Islet of Langerhans (tissue), 1 donor: ENCODE measurements at regions not wholly inside any gene's neighbourhood (a gene's known extent, or its start where the extent isn't known, plus 50 kb on each side); places are given as distances from the start of the nearest gene placed in this dataset.
A peak's percentile ranks its signal among the peaks of the same experiment; 100 is the strongest.

Source experiments
- FAIRE-seq: peaks from one replicate; lab custom pipeline; 2011; peaks lifted over from hg19 to GRCh38; lab: Jason Lieb, UNC

- FAIRE-seq = no peak
Measured at GRCh38 chr2:181252262-181253148, 204.7 kb upstream of the ITGA4 start.

GRCh38 chr2:181253438-181253837 lies 203.7 kb upstream of the ITGA4 start:
- FAIRE-seq = no peak

DNA sequence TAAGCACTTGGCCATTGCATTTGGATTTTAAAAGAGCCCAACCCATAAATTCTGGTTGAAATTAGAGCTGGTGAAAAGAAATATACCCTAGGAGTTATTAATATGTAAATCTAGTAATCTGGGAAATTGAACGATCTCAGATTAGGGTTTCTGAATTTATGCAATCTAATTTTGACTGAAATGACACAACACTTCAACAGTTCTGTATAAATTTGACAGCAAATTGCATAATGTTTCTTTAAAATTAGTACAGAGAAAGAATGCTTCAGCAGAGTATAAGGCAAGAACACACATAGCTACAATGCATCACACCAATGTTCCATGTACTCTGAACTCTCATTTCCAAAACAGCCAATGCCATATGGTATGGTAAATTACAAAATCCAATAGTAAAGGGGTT lies 201.5 kb upstream of the ITGA4 start:
- no peak for FAIRE-seq

GRCh38 chr2:181258720-181259119 lies 198.5 kb upstream of the ITGA4 start:
- FAIRE-seq = no peak

DNA sequence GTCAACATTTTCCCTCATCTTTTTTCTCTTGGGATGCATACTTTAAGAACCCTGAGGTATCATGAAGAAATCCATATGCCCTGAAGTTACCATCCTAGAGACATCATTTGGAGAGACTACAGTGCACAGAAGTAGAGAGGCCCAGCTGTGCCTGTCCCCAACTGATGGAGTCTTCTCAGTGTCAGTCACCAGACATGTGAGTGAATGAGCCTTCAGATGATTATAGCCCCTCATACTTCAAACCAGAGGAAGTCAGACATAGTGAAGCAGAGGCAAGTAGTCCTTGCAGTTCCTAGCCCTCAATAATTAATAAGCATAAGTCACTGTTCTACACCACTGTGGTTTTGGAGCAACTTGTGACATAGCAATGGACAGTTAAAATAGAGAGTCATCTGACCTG lies 194.4 kb upstream of the ITGA4 start:
- FAIRE-seq = no peak

- FAIRE-seq = no peak
Measured at GRCh38 chr2:181264001-181264400, 193.2 kb upstream of the ITGA4 start.

DNA sequence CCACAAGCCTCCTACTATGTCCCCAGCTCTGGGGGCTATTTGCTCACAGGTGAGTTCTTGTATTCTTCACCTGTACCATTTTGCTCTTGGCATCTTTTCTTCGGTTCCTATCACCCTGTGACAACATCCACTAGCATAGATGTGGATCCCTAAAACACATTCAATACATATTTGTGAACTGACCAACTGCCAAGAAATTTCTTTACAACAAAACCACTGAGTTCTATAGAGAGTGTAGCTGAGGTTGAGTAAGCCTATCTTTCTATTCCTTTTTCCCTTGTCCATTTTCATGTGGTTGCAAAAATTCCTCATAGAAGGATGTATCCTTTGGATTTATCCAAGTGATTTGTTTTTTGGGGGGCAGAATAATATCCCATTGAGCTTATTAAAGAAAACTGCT lies 192.7 kb upstream of the ITGA4 start:
- FAIRE-seq = no peak

- no peak for FAIRE-seq
Measured at GRCh38 chr2:181266614-181267013, 190.6 kb upstream of the ITGA4 start.

- FAIRE-seq = no peak
Measured at GRCh38 chr2:181268174-181268867, 188.9 kb upstream of the ITGA4 start.

DNA sequence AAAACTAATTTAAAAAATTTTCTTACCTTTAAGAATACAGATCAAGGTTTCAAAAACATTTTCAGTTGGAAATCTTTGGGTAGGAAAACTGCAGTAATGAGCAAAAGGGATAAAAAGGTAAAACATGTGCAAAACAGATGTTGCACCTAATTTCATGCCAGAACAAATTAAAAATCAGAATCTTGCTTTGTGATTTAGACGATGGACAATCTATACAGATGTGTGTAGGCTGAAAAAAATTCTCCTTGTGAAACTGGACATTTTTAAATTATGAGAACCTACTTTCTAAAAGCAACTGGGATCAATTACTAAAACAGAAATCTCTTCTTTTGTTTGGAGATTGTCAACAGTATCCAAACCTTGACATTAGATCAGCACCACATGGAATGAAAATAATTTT lies 183.2 kb upstream of the ITGA4 start:
- no peak for FAIRE-seq

DNA sequence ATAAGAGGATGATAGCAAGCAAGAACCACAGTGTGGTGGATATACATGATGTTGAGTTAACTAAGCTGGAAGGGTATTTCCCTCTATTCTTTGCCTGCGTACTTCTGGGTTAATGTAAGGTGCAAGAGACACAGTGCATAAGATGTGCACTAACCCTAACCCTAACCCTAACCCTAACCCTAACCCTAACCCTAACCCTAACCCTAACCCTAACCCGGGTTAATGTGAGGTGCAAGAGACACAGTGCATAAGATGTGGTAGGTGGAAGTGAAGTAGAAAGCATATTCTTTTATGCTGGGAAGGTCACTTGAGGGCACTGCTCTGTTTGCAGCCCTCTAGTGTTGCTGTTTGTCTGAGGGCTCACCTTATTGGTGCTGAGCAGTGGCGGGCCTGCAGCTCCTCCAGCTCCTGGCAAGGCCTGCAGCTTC lies 181.5 kb upstream of the ITGA4 start:
- FAIRE-seq = no peak

DNA sequence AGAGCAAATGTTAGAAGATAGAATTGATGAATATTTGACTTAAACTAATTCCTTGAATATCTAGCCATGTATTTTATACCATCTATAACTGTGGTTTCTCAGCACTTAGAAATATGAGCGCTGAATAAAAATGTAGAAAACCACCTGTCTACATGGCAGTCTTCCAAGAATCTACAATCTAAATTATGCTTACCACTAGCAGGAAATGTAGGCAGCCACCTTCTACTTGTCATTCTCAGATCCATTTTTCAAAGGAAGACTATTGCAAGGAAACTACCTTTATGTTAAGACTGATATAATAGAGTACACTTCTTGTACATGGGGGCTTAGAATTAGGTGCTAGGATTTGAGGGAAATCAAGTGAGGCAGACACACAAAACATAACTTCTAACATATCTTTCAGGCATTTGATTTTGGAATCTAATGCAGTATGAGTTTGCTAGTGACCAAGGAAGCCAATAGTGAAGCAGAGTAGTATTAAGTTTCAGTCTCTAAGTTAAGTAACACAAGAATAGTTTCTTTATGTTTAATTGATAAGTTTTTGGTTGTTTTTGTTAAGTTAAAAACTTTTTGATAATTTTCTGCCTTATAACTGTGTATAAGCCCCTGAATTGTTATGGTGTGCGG lies 175.9 kb upstream of the ITGA4 start:
- FAIRE-seq = peak; percentile 30

DNA sequence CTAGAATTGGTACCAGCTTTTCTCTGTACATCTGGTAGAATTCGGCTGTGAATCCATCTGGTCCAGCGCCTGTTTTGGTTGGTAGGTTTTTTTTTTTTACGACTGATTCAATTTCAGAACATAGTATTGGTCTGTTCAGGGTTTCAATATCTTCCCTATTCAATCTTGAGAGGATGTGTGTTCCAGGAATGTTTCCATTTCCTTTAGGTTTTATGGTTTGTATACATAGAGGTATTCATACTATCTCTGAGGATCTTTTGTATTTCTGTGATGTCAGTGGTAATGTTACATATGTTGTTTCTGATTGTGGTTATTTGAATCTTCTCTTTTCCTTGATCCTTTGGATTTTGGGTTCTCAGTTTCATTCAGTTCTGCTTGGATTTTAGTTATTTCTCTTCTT lies 172.1 kb upstream of the ITGA4 start:
- no peak for FAIRE-seq

GRCh38 chr2:181289698-181290097 lies 167.5 kb upstream of the ITGA4 start:
- FAIRE-seq = no peak

- FAIRE-seq = no peak
Measured at GRCh38 chr2:181290182-181290581, 167.0 kb upstream of the ITGA4 start.

DNA sequence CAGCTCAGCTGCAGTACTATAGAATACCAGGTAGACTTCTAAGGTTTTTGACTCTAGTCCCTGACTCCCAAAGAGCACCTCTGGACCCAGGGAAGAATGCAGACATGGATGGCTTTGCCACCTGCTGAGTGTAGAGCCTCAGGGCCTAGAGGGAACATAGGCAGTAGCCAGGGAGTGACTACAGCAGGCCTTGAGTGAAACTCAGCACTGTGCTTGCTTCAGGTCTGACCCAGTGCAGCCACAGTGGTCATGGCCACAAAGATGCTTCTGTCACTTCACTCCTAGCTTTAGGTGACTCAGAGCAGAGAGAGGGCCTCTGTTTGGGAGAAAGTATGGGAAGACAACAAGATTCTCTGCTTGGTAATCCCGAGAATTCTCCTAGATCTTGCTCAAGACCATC lies 162.2 kb upstream of the ITGA4 start:
- no peak for FAIRE-seq

DNA sequence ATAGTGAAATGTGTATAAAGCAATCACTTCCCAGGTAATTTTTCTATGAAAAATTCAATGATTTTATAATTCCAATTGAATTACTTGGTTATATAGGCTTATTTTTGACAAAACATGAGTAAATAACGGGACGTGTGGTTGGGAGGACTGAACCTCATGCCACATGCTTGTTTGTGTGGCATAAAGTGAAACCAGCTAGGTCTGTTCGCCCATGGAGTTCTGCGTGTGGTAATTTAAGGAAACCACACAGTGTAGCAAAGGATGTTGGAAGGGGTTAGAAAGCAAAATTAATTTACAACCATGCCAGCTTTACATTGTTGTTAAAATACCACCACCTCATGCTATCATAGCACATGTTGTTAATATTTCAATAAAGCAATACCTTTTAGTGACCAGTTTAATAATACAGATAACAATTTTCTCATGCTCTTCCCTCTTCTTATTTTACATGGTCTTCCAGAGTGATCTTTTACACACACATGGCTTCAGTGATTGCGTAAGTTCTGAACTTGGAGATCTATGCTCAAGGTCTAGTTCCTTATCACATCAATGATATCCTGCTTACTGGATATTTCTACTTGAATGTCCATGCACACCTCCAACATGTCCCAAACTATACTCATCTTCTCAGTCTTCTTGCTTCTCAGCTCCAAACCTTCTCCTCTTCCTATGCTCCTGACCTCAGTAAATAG lies 156.4 kb upstream of the ITGA4 start:
- FAIRE-seq = no peak

DNA sequence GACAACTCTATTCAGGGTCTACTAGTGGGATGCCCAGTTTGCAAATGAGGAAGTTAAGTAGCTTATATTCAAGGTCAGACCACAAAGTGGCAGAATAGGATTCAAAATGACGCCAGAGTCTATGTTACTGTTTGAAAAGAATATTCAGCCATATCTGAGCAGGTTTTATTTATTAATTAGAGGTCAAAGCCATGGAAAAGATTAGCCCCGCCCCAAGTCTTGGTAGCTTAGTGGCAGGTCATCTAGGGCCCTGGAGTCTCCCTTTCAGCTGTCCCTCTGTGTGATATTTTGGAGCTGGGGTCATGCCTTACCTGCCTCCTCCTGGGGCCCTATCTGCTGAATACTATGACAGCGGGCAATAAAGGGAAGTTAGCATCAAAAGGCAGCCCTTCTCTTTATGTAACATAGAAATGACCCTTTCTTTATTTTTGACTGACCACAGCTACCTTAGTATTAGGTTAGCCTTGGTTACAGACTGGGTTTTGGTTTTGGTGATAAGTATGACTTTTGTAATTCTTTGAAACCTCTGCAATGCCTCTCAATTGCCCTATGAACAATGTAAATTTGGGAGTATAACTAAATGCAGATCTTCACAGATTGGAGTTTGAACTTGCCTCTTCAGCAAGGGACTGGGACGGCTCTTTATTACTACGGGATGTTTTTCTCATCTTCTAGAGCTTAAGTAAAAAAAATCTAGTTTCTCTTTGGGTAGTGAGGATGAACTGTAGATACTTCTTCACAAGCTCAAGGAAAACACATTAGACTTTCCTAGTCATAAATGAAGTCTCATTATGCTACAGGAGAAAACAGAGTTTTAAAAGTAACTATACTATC lies 153.0 kb upstream of the ITGA4 start:
- FAIRE-seq = no peak

- FAIRE-seq = no peak
Measured at GRCh38 chr2:181305301-181306123, 151.7 kb upstream of the ITGA4 start.

DNA sequence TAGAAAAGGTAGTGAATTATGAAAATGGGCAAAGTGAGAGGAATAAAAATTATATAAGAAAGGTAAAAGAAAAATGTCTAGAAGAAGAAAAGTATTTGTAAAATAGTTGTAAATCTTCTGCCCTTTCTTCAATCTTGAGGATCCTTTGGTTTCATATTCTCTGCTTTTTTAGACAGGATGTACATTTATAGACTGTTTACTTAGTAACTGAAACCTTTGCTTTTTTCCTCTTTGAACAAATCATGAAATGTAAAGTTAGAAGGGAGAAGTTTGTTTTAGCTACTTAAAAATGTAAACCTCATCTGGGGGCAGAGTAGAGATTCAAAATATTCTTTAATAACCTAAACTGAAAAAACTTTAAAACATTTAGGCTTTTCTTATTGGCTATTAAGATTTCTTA lies 150.4 kb upstream of the ITGA4 start:
- no peak for FAIRE-seq
